ENCODE measurements at regions not wholly inside any gene's neighbourhood (a gene's known extent, or its start where the extent isn't known, plus 50 kb on each side); places are given as distances from the start of the nearest gene placed in this dataset.
"Not testable (repeated sequence)": the region's sequence is repeated elsewhere in the genome, so short reads cannot be mapped to it uniquely, and the experiment has no call there.

DNA sequence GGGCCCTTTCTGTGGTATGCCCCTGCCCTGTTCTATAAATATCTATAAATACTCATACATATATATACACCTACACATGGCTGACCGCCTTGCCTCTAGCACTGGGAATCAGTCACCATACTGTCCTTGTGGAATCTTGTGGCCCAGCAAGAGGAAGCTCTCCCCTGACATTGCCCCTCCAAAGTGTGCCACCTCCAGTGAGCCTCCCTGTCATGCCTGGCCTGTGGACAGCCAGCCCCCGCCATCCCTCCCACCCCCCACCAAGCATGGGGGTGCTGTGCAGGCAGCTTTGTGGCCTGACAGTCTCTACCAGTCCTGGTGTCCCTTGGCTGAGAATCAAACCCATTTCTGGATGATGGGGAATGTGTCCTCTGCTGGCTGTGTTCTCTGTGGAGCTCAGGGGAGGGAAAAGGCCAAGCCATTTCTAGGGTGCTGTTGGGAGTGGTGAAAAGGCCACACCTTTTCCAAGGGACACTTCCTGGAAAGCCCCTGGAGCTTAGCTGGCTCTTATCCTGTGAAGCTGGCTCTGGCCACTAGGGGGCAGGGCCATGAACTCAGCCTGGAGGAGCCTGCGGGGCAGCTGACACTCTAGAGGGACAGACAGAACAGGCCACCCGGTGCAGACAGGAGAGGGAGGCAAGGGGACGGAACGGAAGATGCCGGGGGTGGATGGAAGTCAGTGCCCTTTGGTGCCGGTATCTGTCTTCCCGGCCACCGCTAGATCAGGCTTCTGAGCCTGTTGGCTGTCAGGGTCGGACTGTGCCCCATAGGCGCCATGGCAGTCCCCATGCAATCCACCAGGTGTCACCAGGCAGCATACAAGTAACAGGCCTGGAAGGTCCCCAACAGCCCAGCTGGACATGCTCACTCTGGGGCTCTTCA, 167.2 kb downstream of the TBC1D2B start:
- H3K4me1 ChIP-seq (ENCODE audit: control insufficient read depth, insufficient read depth, low read length); intact Hi-C loops (cut with micrococcal nuclease; ENCODE audit: unreplicated experiment); H3K27ac ChIP-seq (ENCODE audit: low read length); H3K36me3 ChIP-seq (ENCODE audit: control insufficient read depth, insufficient read depth, low read length); BruUV-seq (replicated peaks); in situ Hi-C loops (cut with HindIII; ENCODE audit: low pct_unique_long_range_greater_than_20kb, low sequenced_read_pairs); H3K27me3 ChIP-seq (ENCODE audit: control insufficient read depth, insufficient read depth, low read length); H3K9me3 ChIP-seq (ENCODE audit: control insufficient read depth, insufficient read depth, low read depth, low read length): not testable (repeated sequence)
- H3K4me3 ChIP-seq (ENCODE audit: low read depth in 2 of 2, low read length in 2 of 2), result peak overlapping the region; percentile 35 to 57
- CTCF ChIA-PET, result interaction anchor here (0.6 to 1.1 kb wide), 9 partner anchors 11 to 1786 kb away, joined by 3 to 4 read pairs (median 3); no protein-coding TSS in a partner anchor
- POLR2A ChIA-PET, result interaction anchor here (0.7 kb wide), 1 partner anchor 238 kb away, joined by 3 read pairs; no protein-coding TSS in a partner anchor
- peak; percentile 91 for ATAC-seq
- DNase-seq (ENCODE audit: low read depth, low spot score), result peak; percentile 84
- TF ChIP-seq, protein P1, sequence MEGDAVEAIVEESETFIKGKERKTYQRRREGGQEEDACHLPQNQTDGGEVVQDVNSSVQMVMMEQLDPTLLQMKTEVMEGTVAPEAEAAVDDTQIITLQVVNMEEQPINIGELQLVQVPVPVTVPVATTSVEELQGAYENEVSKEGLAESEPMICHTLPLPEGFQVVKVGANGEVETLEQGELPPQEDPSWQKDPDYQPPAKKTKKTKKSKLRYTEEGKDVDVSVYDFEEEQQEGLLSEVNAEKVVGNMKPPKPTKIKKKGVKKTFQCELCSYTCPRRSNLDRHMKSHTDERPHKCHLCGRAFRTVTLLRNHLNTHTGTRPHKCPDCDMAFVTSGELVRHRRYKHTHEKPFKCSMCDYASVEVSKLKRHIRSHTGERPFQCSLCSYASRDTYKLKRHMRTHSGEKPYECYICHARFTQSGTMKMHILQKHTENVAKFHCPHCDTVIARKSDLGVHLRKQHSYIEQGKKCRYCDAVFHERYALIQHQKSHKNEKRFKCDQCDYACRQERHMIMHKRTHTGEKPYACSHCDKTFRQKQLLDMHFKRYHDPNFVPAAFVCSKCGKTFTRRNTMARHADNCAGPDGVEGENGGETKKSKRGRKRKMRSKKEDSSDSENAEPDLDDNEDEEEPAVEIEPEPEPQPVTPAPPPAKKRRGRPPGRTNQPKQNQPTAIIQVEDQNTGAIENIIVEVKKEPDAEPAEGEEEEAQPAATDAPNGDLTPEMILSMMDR (IDR thresholded peaks at IDR 0.05), result peak; percentile 81

DNA sequence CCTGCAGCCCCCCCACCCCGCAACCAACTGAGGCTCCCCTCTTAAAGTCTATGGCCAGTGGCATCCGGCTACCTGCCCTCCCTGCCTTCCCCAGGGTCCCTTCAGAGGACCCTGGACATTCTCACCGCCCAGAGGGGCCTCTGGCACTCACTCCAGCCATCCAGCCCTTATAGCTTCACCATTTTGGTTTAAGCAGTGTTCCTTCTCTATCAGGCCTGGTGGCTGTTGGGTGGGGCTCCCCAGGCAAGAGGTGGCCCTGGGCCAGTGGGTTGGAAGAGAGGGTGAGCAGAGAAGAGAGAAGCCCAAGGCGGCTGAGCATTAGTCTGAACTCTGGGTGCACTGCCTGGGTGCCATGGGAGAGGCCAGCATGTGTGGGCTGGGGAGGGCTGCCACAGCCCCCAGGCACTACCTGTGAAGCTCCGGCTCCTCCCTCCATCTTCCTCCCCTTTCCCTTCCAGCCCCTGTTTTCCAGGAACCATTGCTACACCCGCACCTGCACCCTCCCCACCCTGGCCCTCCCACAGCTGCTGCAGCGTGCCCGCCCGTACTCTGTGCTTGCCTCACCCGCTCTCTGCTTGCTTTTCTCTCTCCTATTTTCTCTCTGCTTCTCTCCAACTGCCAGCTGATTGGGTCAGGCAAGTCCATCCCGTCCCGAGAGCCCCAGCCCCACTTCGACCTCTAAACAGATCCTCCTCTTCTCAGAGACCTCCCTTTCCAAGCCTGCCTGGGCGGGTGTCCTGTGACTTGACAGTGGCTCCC, 168.2 kb downstream of the TBC1D2B start:
- ATAC-seq, result no peak
- Histone ChIP-seq H3K4me1 (ENCODE audit: control insufficient read depth, insufficient read depth, low read length) (no peaks in the 10 kb centered on the region), H3K27ac (ENCODE audit: low read length) (no peak overlapping the region), H3K36me3 (ENCODE audit: control insufficient read depth, insufficient read depth, low read length) (no peaks in the 10 kb centered on the region), H3K27me3 (ENCODE audit: control insufficient read depth, insufficient read depth, low read length) (no peaks in the 10 kb centered on the region), H3K4me3 (ENCODE audit: low read depth in 2 of 2, low read length in 2 of 2) (no peak overlapping the region), H3K9me3 (ENCODE audit: control insufficient read depth, insufficient read depth, low read depth, low read length) (no peaks in the 10 kb centered on the region)
- in situ Hi-C loops (cut with HindIII; ENCODE audit: low pct_unique_long_range_greater_than_20kb, low sequenced_read_pairs), result no loop called here
- no TSS peak for BruUV-seq (replicated peaks)
- ChIA-PET CTCF (interaction anchor here (0.7 to 1.2 kb wide), 2 partner anchors 50 to 91 kb away, joined by 3 to 4 read pairs; no protein-coding TSS in a partner anchor), POLR2A (no interaction called here)
- TF ChIP-seq TCF7L2 (IDR thresholded peaks at IDR 0.05; ENCODE audit: low read depth, low read length), result no peak
- no peak for DNase-seq (ENCODE audit: low read depth, low spot score)
- intact Hi-C loops (cut with micrococcal nuclease; ENCODE audit: unreplicated experiment), result no loop called here

DNA sequence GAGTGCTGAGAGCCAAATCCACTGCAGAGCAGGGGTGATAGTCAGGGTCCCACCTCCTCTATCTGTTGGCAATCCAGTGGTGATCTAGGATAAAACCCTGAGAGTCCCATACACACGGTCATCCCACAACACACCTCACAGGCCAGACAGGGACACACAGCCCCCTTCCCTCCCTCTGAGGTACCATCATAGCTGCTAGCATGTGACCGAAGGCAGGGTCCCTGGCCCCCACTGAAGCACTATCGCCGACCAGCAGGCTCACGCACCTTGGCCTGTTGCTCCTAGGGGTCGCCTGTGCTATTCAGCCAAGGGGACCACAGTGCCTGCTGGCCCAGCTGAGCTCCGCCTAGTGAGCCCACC, 168.8 kb downstream of the TBC1D2B start:
- H3K9me3 ChIP-seq (ENCODE audit: control insufficient read depth, insufficient read depth, low read depth, low read length); H3K36me3 ChIP-seq (ENCODE audit: control insufficient read depth, insufficient read depth, low read length); POLR2A ChIA-PET; intact Hi-C loops (cut with micrococcal nuclease; ENCODE audit: unreplicated experiment); H3K27ac ChIP-seq (ENCODE audit: low read length); H3K4me3 ChIP-seq (ENCODE audit: low read depth in 2 of 2, low read length in 2 of 2); H3K4me1 ChIP-seq (ENCODE audit: control insufficient read depth, insufficient read depth, low read length); DNase-seq (ENCODE audit: low read depth, low spot score); in situ Hi-C loops (cut with HindIII; ENCODE audit: low pct_unique_long_range_greater_than_20kb, low sequenced_read_pairs); ATAC-seq; H3K27me3 ChIP-seq (ENCODE audit: control insufficient read depth, insufficient read depth, low read length); BruUV-seq (replicated peaks): not testable (repeated sequence)
- CTCF ChIA-PET, result interaction anchor here (1.2 kb wide), 1 partner anchor 50 kb away, joined by 3 read pairs; no protein-coding TSS in a partner anchor

All from Panc1 (cell line).